GM12873 (cell line): ENCODE measurements at regions not wholly inside any gene's neighbourhood (a gene's known extent, or its start where the extent isn't known, plus 50 kb on each side); places are given as distances from the start of the nearest gene placed in this dataset.

Source experiments
- TF ChIP-seq, protein P1 (sequence below): IDR thresholded peaks from 2 replicates; pipeline ENCODE4 v1.5.1; 2012; ENCODE audit warnings: low read depth, mild to moderate bottlenecking, moderate library complexity, low read length, control low read depth; ENCODE audit not compliant: insufficient read depth; ENCODE audit errors: missing control alignments

GRCh38 chr16:56097306-56097705 lies 94.0 kb upstream of the GNAO1 start:
- TF ChIP-seq, protein P1, sequence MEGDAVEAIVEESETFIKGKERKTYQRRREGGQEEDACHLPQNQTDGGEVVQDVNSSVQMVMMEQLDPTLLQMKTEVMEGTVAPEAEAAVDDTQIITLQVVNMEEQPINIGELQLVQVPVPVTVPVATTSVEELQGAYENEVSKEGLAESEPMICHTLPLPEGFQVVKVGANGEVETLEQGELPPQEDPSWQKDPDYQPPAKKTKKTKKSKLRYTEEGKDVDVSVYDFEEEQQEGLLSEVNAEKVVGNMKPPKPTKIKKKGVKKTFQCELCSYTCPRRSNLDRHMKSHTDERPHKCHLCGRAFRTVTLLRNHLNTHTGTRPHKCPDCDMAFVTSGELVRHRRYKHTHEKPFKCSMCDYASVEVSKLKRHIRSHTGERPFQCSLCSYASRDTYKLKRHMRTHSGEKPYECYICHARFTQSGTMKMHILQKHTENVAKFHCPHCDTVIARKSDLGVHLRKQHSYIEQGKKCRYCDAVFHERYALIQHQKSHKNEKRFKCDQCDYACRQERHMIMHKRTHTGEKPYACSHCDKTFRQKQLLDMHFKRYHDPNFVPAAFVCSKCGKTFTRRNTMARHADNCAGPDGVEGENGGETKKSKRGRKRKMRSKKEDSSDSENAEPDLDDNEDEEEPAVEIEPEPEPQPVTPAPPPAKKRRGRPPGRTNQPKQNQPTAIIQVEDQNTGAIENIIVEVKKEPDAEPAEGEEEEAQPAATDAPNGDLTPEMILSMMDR, result no peak

DNA sequence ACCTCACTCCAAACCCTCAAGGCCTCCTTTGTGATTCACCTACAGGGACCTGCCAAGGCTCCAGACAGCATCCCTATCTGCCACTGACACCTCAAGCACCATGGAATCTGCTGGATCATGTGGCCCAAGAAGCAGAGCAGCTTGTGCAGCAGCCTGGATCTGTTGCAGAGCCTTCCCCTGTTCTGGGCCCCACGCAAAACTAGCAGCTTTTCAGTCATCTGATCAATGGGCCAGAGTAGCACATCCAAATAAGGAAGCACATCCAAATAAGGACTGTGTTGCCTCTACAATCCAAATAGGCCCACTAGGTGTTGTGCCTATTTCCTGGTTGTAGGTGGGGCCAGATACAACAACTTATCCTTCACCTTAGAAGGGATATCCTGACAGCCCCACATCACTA lies 97.1 kb upstream of the GNAO1 start:
- TF ChIP-seq, protein P1, result no peak

DNA sequence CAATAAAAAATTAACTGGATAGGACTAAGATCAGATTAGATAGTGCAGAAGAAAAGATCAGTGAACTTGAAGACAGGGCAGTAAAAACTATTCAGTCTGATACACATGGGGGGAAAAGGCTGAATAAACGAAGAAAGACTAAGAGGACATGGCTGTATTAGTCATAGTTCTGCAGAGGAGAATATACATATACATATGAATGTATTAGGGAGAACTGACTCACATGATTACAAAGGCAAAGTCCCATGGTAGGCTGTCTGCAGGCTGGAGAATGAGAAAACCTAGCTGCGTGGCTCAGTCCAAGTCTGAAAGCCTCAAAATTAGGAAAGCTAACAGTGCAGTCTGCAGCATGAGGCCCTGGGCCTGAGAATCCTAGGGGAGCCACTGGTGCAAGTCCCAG lies 98.2 kb upstream of the GNAO1 start:
- TF ChIP-seq, protein P1, result no peak

- TF ChIP-seq, protein P1, result no peak
Observed at GRCh38 chr16:56090076-56090475, 101.2 kb upstream of the GNAO1 start.

DNA sequence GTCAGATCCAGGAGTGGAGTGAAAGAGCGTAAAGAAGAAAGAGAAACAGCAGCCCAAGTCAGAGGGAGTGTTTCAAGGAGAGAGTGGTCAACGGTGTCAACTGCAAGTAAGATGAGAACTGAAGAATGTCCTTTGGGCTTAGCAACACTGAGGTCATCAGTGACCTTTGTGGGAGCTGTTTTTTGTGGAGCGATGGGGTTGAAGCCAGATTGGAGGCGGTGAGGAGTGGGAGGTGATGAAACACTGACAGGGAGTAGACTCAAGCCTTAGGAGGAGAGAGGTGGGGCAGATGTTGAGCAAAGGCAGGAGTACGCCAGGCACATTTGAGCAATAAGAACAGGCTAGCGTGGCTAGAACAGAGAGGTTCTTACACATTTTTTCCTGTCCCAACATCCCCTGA lies 103.7 kb upstream of the GNAO1 start:
- TF ChIP-seq, protein P1, result no peak

DNA sequence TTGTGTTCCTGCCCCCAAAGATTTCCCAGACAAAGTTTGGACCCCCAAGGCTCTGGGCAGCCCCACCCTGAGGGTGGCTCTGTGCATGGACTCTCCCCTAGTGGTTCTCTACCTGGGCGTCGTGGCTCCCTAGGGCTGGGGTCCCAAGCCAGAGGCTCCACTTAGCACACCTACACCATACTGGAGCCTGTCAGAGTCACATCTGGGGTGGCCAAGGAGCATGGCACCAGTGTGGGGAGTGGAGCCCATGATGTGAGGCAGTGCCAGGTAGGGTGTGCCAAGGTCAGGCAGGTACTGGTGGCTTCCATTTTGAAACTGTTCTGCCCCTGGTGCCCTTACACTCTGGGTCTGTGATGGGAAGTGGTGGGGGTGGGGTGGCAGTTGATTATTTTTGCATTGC lies 109.9 kb upstream of the GNAO1 start:
- TF ChIP-seq, protein P1, result no peak

- TF ChIP-seq, protein P1, result no peak
Observed at GRCh38 chr16:56075732-56076388, 115.4 kb upstream of the GNAO1 start.

DNA sequence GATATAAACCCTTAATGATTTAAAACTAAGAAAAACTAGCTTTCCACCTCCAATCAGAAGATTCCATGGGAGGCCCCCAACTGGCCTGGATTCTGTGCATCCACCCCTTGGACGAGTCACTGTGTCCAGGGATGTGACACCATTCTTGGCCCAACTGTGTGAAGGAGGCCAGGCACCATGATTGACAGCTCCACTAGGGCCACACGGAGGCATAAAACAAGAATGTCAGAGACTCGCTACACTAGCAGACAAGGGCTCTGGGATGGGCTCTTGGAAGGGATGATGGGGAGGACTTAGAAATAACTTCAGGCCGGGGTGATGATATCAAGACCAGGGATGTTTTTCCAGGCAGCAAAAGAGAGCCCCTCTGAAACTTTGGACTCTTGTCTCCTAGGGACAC lies 117.8 kb upstream of the GNAO1 start:
- TF ChIP-seq, protein P1, result no peak
